H1 (cell line): ENCODE measurements at regions not wholly inside any gene's neighbourhood (a gene's known extent, or its start where the extent isn't known, plus 50 kb on each side); places are given as distances from the start of the nearest gene placed in this dataset.

Source experiments
- CTCF ChIA-PET: fragments of 300-600 bp; sonication (Branson Sonifier 250); formaldehyde crosslinking; loops from one replicate; lab custom pipeline; 2021; ENCODE audit not compliant: partially characterized antibody; lab: Charles Lee
- POLR2A ChIA-PET: fragments of 300-600 bp; sonication (Branson Sonifier 250); formaldehyde crosslinking; loops from one replicate; lab custom pipeline; 2021; ENCODE audit warnings: inconsistent platforms; ENCODE audit not compliant: partially characterized antibody; lab: Charles Lee
- DNase-seq, 2 experiments: peaks; one replicate each; pipeline versions ENCODE4 v3.0.0 to v3.0.0-alpha.2; 2010 to 2022; ENCODE audit warnings: low spot score in 2 of 2, low read depth in 1 of 2, mixed read lengths in 1 of 2
- FAIRE-seq: peaks from 2 replicates; lab custom pipeline; 2011; peaks lifted over from hg19 to GRCh38; lab: Jason Lieb, UNC
- H2AFZ ChIP-seq: 2 replicates; pipeline ENCODE4 v1.8.1; 2012; ENCODE audit warnings: low read length, inconsistent platforms
- H2AK5ac ChIP-seq: 2 replicates; pipeline ENCODE4 v1.6.1; 2013; ENCODE audit warnings: low read depth, low read length
- H2BK120ac ChIP-seq: replicated peaks from 2 replicates; pipeline ENCODE3; 2013; ENCODE audit warnings: low read depth, low read length, inconsistent platforms
- H2BK12ac ChIP-seq: 2 replicates; pipeline ENCODE4 v1.6.1; 2013; ENCODE audit warnings: low read depth, low read length
- H2BK15ac ChIP-seq: 2 replicates; pipeline ENCODE4 v1.6.1; 2013; ENCODE audit warnings: low read length
- H2BK20ac ChIP-seq: 2 replicates; pipeline ENCODE4 v1.6.1; 2013; ENCODE audit warnings: low read length
- H2BK5ac ChIP-seq: 2 replicates; pipeline ENCODE4 v1.6.1; 2013; ENCODE audit warnings: low read depth, low read length
- H3K14ac ChIP-seq: 2 replicates; pipeline ENCODE4 v1.6.1; 2013; ENCODE audit warnings: inconsistent platforms; ENCODE audit not compliant: insufficient read length
- H3K18ac ChIP-seq: 2 replicates; pipeline ENCODE4 v1.6.1; 2013; ENCODE audit warnings: low read length; ENCODE audit errors: extremely low read depth
- H3K23ac ChIP-seq: 2 replicates; pipeline ENCODE4 v1.6.1; 2013; ENCODE audit warnings: inconsistent platforms; ENCODE audit not compliant: insufficient read length
- H3K23me2 ChIP-seq: 2 replicates; pipeline ENCODE4 v1.6.1; 2013; ENCODE audit warnings: low read depth, low read length
- H3K27ac ChIP-seq: 2 replicates; pipeline ENCODE4 v1.6.1; 2011; ENCODE audit warnings: low read depth, low read length, inconsistent platforms
- H3K27me3 ChIP-seq, 4 experiments: replicated peaks in 1 of 4; 1 replicate in 1 of 4; 2 replicates in 3 of 4; pipeline versions ENCODE4 v1.6.1 to v1.8.1; 2011 to 2013; ENCODE audit warnings: low read length in 3 of 4, mild to moderate bottlenecking in 3 of 4, inconsistent platforms in 2 of 4, mixed read lengths in 2 of 4, moderate library complexity in 1 of 4; ENCODE audit not compliant: control insufficient read depth in 3 of 4, insufficient read depth in 3 of 4; ENCODE audit errors: extremely low read depth in 1 of 4
- H3K36me3 ChIP-seq, 4 experiments: 2 replicates each; pipeline versions ENCODE4 v1.6.1 to v1.8.1; 2011 to 2013; ENCODE audit warnings: mild to moderate bottlenecking in 4 of 4, low read length in 3 of 4, moderate library complexity in 2 of 4, control low read depth in 1 of 4, inconsistent platforms in 1 of 4; ENCODE audit not compliant: insufficient read depth in 4 of 4, control insufficient read depth in 2 of 4
- H3K4ac ChIP-seq: replicated peaks from 2 replicates; pipeline ENCODE3; 2013; ENCODE audit warnings: low read length, low read depth, mixed read lengths, inconsistent platforms; ENCODE audit not compliant: insufficient read length
- H3K4me1 ChIP-seq, 4 experiments: replicated peaks in 1 of 4; 1 replicate in 1 of 4; 2 replicates in 3 of 4; pipeline versions ENCODE4 v1.6.1 to v1.8.1; 2011 to 2013; ENCODE audit warnings: low read length in 3 of 4, inconsistent platforms in 2 of 4, mixed read lengths in 1 of 4; ENCODE audit not compliant: insufficient read depth in 4 of 4, control insufficient read depth in 3 of 4
- H3K4me2 ChIP-seq, 2 experiments: 2 replicates each; pipeline versions ENCODE4 v1.6.1 to v1.8.1; 2011 to 2013; ENCODE audit warnings: low read depth in 2 of 2, low read length in 2 of 2, control low read depth in 1 of 2, inconsistent platforms in 1 of 2, mild to moderate bottlenecking in 1 of 2; ENCODE audit not compliant: insufficient read depth in 1 of 2
- H3K4me3 ChIP-seq, 4 experiments: fragments of 200-600, 300-600 bp in 1 of 4; sonication (generic), shearing (Covaris generic), sonication (Bioruptor Twin) in 1 of 4; 2 replicates each; pipeline versions ENCODE4 v1.5.1 to v1.8.1; 2011 to 2016; ENCODE audit warnings: low read length in 4 of 4, low read depth in 3 of 4, control low read depth in 2 of 4, inconsistent platforms in 2 of 4, mild to moderate bottlenecking in 2 of 4, mixed read lengths in 1 of 4, moderate library complexity in 1 of 4; ENCODE audit not compliant: insufficient read depth in 2 of 4; ENCODE audit errors: extremely low read depth in 1 of 4
- H3K56ac ChIP-seq: replicated peaks from 2 replicates; pipeline ENCODE3; 2013; ENCODE audit warnings: low read depth, mild to moderate bottlenecking, mixed read lengths, low read length, inconsistent platforms; ENCODE audit not compliant: insufficient read length
- H3K79me1 ChIP-seq: 2 replicates; pipeline ENCODE4 v1.6.1; 2013; ENCODE audit warnings: low read depth, low read length, control low read depth
- H3K79me2 ChIP-seq, 2 experiments: 2 replicates each; pipeline versions ENCODE4 v1.6.1 to v1.8.1; 2012 to 2013; ENCODE audit warnings: low read length in 2 of 2, mild to moderate bottlenecking in 2 of 2, inconsistent platforms in 1 of 2; ENCODE audit not compliant: insufficient read depth in 2 of 2, control insufficient read depth in 1 of 2
- H3K9ac ChIP-seq, 4 experiments: replicated peaks in 1 of 4; 1 replicate in 1 of 4; 2 replicates in 3 of 4; pipeline versions ENCODE4 v1.6.1 to v1.8.1; 2011 to 2013; ENCODE audit warnings: low read depth in 3 of 4, low read length in 3 of 4, control low read depth in 2 of 4, mild to moderate bottlenecking in 2 of 4, moderate library complexity in 2 of 4, inconsistent platforms in 1 of 4; ENCODE audit errors: extremely low read depth in 1 of 4
- H3K9me3 ChIP-seq, 2 experiments: 2 replicates each; pipeline versions ENCODE4 v1.6.1 to v1.8.1; 2012 to 2013; ENCODE audit warnings: mild to moderate bottlenecking in 2 of 2, moderate library complexity in 2 of 2, control low read depth in 1 of 2, inconsistent platforms in 1 of 2, low read depth in 1 of 2, low read length in 1 of 2, mixed read lengths in 1 of 2; ENCODE audit not compliant: insufficient read depth in 2 of 2
- H4K20me1 ChIP-seq, 2 experiments: replicated peaks in 1 of 2; 2 replicates each; pipeline versions ENCODE3 to v1.8.1; 2011 to 2013; ENCODE audit warnings: inconsistent platforms in 2 of 2, low read length in 2 of 2, mild to moderate bottlenecking in 1 of 2; ENCODE audit not compliant: insufficient read depth in 2 of 2, control insufficient read depth in 1 of 2
- H4K5ac ChIP-seq: 2 replicates; pipeline ENCODE4 v1.6.1; 2013; ENCODE audit warnings: low read length, low read depth, mixed read lengths, inconsistent platforms; ENCODE audit not compliant: insufficient read length
- H4K8ac ChIP-seq: 2 replicates; pipeline ENCODE4 v1.8.0; 2013; ENCODE audit warnings: mild to moderate bottlenecking, moderate library complexity, low read length, inconsistent platforms; ENCODE audit not compliant: insufficient read depth; ENCODE audit errors: extremely low read depth
- H4K91ac ChIP-seq: replicated peaks from 2 replicates; pipeline ENCODE3; 2013; ENCODE audit warnings: low read length, mixed read lengths, inconsistent platforms; ENCODE audit not compliant: insufficient read length
- CBX8 ChIP-seq: fragments of 300-800, 300-1000 bp; sonication (generic); IDR thresholded peaks from 2 replicates; pipeline ENCODE4 v1.7.1; 2016; ENCODE audit warnings: low read depth, low read length, borderline replicate concordance
- CEBPB ChIP-seq: IDR thresholded peaks from 2 replicates; pipeline ENCODE4 v1.6.1; 2012; ENCODE audit warnings: low read depth, low read length
- RXRA ChIP-seq: IDR thresholded peaks from 2 replicates; pipeline ENCODE4 v1.6.1; 2011; ENCODE audit warnings: low read depth, mild to moderate bottlenecking, low read length, moderate library complexity; ENCODE audit not compliant: insufficient read depth
- WGBS, 2 experiments: shearing (Covaris generic) in 1 of 2; methylation state at CpG; one replicate each; pipeline versions ENCODE4 v1.1.6 to v1.1.7; 2013 to 2015; ENCODE audit warnings: low lambda C conversion rate in 2 of 2, mixed read lengths in 2 of 2, inconsistent platforms in 1 of 2, low coverage in 1 of 2, missing lambda C conversion rate in 1 of 2; ENCODE audit not compliant: insufficient replicate concordance in 2 of 2, insufficient coverage in 1 of 2, insufficient read length in 1 of 2; ENCODE audit errors: extremely low coverage in 1 of 2, missing lambda C conversion rate in 1 of 2; 5-methylcytosine and 5-hydroxymethylcytosine counted together

GRCh38 chr5:93359296-93359959, 221.6 kb downstream of the NR2F1-AS1 start:
- Histone ChIP-seq H3K18ac (no peak overlapping the region), H4K20me1 (no peaks in the 10 kb centered on the region), H4K91ac (no peak overlapping the region), H2BK15ac (no peak overlapping the region), H2BK12ac (no peak overlapping the region), H3K36me3 (no peaks in the 10 kb centered on the region), H3K9ac (no peak overlapping the region), H3K56ac (no peak overlapping the region), H2BK120ac (no peak overlapping the region), H2AK5ac (no peak overlapping the region), H3K4me1 (no peaks in the 10 kb centered on the region), H3K4ac (no peak overlapping the region), H2BK20ac (no peak overlapping the region), H4K5ac (no peak overlapping the region), H3K4me2 (no peak overlapping the region), H3K4me3 (no peak overlapping the region), H2AFZ (0 out of 2 replicates have a peak overlapping the region, but pooled peaks have one; percentile 45), H3K23ac (no peak overlapping the region), H3K79me1 (no peaks in the 10 kb centered on the region), H4K8ac (no peak overlapping the region), H3K79me2 (no peaks in the 10 kb centered on the region), H3K14ac (no peak overlapping the region), H2BK5ac (no peak overlapping the region), H3K23me2 (no peaks in the 10 kb centered on the region), H3K27me3 (no peaks in the 10 kb centered on the region), H3K27ac (no peak overlapping the region), H3K9me3 (no peaks in the 10 kb centered on the region)
- CTCF ChIA-PET, result interaction anchor here (0.6 to 1.7 kb wide), 3 partner anchors 17 to 267 kb away, joined by 3 to 4 read pairs (median 4); no protein-coding TSS in a partner anchor
- FAIRE-seq, result peak; percentile 24
- TF ChIP-seq CBX8, result no peak
- 0 out of 2 replicates have a peak, but pooled peaks have one; percentile 31 for TF ChIP-seq CEBPB
- no peak for TF ChIP-seq RXRA
- POLR2A ChIA-PET, result no interaction called here
- DNase-seq, result no peak
- 87% methylated on average over 9 of the region's 9 CpGs; no CpG with 5 or more reads in 1 of the 2 experiments for WGBS, 2 experiments
